Suppressor macrophage treated with lipopolysaccharide for 4 hours (primary cell): ENCODE measurements at regions not wholly inside any gene's neighbourhood (a gene's known extent, or its start where the extent isn't known, plus 50 kb on each side); places are given as distances from the start of the nearest gene placed in this dataset.
"Not testable (repeated sequence)": the region's sequence is repeated elsewhere in the genome, so short reads cannot be mapped to it uniquely, and the experiment has no call there.

Source experiments
- DNase-seq: peaks from one replicate; pipeline ENCODE4 v3.0.0-alpha.2; 2020

DNA sequence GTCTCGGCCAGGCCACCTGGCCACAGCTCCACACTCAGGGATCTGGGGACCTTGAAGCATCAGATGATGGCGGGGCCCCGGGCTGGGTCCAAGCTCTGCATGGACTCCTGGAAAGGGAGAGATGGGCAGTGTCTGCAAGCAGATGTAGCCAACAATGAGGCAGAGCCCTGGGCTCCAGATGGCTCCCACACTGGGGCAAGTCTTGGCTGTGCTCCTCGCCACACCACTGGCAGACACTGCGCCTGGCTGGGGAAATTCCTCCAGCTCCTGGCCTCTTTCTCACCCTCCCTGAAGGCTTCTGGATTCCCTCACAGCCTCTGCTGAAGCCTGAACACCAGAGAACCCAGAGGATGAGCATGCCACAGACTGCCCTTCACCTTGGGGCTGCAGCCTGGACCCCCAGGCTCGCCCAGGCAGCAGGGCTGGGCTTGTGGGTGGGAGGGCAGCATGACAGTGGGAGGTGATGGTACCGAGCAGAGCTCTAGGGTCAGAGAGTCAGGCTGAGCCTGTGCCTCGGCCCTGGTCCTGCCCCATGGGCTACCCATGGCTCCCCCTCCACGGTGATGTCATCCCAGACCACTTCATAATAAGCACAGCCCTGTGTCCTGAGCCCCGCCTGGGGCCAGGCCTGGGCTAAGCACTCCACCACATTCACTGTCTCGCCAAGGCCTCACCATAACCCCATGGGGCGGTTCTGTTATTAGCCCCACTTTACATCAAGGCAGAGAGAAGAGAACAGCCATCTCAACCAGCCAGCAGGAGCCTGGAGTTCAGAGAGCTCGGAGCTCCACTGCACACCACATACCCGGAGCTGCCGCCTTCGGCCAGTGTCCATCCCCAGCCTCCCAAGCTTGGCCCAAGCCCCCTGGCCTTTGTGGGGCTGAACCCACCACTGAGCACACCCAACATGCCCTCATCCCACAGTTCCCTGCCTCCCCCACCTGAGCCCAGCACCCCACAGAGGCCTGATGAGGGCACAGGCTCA is 62.2 kb upstream of the ADAMTS2 start:
- DNase-seq = no peak

DNA sequence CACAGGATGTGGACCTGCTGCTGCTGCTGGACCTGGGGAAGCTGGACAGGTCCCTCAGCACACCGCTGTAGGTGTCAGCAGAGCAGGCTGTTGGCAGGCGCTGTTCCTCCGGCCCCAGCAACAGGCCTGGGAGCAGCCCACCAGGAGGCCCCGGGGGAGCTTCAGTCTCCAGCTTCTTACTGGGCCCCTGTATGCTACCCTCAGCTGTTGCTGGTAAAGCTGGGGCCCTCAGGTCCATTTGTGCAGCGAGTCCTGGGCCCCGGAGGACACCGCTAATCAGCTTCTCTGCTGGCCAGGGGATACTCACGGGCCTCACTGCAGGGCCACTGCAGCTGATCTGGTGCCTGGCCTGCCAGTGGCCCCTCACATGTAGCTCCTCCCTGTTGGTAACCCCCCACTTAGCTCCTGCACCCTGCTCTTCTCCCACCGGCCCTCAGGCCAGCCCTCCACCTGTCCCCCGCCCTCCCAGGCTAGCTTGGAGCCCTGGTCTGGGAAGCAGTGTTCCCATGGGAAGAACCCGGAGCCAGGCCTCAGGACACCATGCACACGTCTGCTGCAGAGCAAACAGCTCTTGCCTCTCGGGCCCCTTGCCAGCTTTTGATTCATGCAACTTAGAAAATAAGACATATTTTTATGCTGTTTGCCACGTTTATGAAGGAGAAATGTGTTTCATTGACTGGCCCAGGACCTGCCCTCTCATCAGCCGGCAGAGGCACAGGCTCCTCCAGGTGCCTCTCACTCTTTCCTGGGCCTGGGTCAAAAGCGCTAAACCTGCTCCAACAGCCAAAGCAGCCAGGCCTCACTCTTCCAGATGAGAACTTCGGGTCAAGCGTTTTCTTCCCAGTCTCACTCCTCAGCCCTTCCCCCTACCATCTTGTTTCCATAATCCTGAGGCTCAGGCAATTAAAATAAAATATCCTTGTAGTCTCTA is 61.0 kb upstream of the ADAMTS2 start:
- no peak for DNase-seq

DNA sequence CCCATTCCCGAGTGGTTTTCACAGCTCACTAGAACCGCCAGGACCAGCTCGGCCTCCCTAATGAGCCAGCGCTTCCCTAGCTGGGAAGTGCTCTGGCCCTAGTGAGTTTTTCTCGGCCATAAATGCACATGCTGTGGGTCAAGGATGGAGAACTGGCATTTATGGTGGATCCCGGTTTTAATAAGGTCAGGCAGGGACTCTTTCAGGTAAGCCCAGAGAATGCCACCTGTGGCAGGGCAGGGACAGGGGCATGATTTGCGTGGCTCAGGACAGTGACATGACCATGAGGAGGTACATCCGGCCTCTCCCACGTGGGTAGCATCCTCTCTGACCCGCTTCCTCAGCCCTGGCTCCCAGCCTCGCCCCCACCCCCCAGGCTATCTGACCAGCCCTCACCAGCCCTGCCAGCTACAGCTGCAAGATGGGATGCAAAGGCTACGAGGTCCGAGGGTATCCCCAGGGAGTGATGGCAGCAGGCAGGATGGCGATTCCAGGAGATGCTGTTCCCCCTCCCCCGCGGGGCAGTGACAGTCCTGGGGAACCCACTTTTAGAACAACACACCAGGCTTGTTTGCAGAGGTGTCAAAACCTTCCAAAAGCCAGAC is 60.3 kb upstream of the ADAMTS2 start:
- DNase-seq = no peak

DNA sequence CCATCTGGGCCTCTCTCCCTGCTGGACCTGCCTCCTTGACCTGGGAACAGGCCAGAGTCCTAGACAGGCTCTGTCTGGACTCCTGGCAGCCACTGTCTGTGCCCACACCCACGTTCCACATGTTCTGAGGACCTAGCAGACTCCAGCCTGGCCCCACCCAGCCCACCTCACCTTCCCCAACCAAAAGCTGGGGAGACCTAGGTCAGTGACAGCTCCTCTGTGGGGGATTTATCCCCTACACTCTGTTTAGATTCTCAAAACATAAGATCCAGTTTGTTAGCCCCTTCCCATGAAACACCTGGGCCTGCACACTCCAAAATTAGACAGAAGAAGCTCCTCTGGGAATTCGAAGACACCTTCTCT is 59.8 kb upstream of the ADAMTS2 start:
- no peak for DNase-seq

DNA sequence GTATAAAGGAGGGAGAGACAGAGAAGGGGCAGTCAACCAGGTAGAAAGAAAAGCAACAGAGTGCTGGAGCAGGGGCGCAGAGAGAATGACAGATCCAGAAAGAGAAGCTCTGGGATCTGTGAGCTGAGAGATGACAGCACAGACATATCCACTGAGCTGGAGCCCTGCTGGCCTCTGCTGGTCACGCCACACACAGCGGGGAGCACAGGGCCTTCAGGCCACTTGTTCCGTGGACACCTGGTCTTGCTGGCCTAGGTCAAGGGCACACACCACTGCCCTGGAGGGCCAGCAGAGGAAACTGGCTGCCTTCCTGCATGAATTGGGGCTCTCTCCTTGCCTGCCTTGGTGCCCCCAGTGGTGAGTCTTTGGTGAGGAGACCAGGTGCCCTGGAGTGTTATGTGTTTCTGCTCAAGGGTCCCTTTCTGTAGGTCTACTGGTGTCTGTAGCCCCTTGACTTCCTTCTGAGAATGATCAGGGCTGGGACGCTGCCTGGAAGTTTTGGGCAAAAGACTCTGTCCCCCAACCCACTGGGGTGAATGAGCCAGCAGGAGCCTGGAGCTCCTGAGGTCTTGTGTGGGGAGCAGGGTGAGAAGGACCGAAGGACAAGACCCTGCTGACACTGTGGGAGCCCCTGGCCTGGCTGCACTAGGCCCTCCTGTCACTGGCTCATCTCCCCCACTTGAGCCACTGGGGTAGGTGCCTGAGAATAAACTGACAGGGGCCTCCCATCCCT is 59.2 kb upstream of the ADAMTS2 start:
- peak; percentile 19 for DNase-seq

DNA sequence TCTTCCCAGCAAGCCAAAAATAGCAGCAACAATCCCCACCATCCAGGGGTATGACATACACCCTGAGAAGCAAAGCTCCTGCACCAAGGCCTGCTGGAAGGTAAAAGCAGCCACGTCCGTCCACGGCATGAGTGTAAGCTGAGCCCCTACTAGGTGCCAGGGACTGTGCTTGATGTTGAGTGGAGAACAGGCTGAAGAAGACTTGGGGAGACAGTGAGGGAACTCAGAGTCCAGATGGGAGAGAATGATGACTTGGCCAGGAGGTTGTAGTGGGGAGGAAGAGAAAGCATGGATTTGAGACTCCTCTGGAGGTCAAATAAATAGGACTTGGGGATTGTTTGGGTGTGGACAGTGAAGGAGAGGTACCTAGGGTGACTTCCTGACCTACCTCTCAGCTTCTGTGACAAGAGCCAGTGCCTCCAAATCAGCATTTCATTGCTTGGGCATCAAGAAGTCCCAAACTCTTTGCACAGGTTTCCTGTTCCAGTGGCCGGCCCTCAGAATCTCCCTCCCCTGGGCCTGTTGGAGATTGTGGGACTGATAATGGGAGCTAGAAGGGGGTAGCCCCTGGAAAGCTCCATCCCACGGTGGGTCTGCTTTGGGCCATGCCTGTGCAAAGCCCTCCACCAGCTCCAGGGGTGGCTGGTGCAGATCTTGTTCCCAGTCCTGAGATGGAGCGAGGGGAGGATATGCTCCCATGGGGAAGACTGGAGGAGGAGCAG is 58.3 kb upstream of the ADAMTS2 start:
- no peak for DNase-seq

DNA sequence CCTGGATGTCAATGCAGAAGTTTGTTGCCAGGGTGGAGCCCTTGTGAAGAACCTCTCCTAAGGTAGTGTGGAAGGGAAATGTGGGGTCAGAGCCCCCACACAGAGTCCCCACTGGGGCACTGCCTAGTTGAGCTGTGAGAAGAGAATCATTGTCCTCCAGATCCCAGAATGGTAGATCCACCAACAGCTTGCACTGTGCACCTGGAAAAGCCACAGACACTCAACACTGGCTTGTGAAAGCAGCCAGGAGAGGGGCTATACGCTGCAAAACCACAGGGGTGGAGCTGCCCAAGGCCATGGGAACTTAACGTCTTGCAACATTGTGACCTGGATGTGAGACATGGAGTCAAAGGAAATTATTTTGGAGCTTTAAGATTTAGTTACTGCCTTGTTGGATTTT is 55.2 kb upstream of the ADAMTS2 start:
- not testable (repeated sequence) for DNase-seq

DNA sequence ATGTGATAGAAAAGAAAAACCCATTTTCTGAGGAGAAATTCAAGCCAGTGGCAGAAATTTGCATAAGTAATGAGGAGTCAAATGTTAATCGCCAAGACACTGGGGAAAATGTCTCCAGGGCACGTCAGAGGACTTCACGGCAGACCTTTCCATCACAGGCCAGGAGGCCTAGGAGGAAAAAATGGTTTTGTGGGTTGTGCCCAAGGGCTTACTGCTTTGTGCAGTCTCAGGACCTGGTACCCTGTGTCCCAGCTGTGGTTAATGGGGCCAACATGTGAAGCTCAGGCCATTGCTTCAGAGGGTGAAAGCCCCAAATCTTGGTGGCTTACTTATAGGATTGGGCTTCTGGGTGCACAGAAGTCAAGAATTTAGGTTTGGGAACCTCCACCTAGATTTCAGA is 54.8 kb upstream of the ADAMTS2 start:
- DNase-seq = no peak

DNA sequence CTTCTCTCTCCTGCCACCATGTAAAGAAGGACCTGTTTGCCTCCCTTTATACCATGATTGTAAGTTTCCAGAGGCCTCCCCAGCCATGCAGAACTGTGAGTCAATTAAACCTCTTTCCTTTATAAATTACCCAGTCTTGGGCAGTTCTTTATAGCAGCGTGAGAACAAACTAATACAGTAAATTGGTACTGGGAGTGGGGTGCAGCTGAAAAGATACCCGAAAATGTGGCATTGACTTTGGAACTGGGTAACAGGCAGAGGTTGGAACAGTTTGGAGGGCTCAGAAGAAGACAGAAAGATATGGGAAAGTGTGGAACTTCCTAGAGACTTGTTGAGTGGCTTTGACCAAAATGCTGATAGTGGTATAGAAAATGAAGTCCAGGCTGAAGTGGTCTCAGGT is 54.1 kb upstream of the ADAMTS2 start:
- DNase-seq = not testable (repeated sequence)

DNA sequence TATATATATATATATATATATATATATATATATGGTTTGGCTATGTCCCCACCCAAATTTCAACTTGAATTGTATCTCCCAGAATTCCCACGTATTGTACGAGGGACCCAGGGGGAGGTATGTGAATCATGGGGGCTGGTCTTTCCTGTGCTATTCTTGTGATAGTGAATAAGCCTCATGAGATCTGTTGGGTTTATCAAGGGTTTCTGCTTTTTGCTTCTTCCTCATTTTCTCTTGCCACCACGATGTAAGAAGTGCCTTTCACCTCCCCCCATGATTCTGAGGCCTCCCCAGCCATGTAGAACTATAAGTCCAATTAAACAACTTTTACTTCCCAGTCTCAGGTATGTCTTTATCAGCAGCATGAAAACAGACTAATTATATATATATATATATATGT is 52.3 kb upstream of the ADAMTS2 start:
- DNase-seq = peak; percentile 29
